ENCODE measurements at regions not wholly inside any gene's neighbourhood (a gene's known extent, or its start where the extent isn't known, plus 50 kb on each side); places are given as distances from the start of the nearest gene placed in this dataset.
A peak's percentile ranks its signal among the peaks of the same experiment; 100 is the strongest.

- H3K27me3 Mint-ChIP-seq = no peaks in the 10 kb centered on the region
- H3K27ac Mint-ChIP-seq = no peak overlapping the region
- no peaks in the 10 kb centered on the region for H3K36me3 Mint-ChIP-seq
- H3K4me3 Mint-ChIP-seq = no peak overlapping the region
- ATAC-seq = no peak
- H3K9me3 Mint-ChIP-seq = peaks cover 3% of the 10 kb centered on the region
- no peak for DNase-seq (ENCODE audit: low spot score)
- no peaks in the 10 kb centered on the region for H3K4me1 Mint-ChIP-seq (ENCODE audit: low read depth in 2 of 2)
These were observed 177.1 kb upstream of the SEMA6A start for GRCh38 chr5:116751684-116752083.

GRCh38 chr5:116750631-116751580 is 176.3 kb upstream of the SEMA6A start:
- no peak overlapping the region for H3K27ac Mint-ChIP-seq
- H3K4me1 Mint-ChIP-seq (ENCODE audit: low read depth in 2 of 2) = no peaks in the 10 kb centered on the region

GRCh38 chr5:116747881-116748280 is 173.3 kb upstream of the SEMA6A start:
- no peak overlapping the region for H3K4me3 Mint-ChIP-seq
- no peaks in the 10 kb centered on the region for H3K36me3 Mint-ChIP-seq
- peaks cover 22% of the 10 kb centered on the region for H3K9me3 Mint-ChIP-seq
- ATAC-seq (peak in 1 of 2 donors; percentile 20), DNase-seq (ENCODE audit: low spot score) (no peak)
- no peak overlapping the region for H3K27ac Mint-ChIP-seq
- H3K4me1 Mint-ChIP-seq (ENCODE audit: low read depth in 2 of 2) = no peaks in the 10 kb centered on the region
- no peaks in the 10 kb centered on the region for H3K27me3 Mint-ChIP-seq

More at GRCh38 chr5:116750631-116751580, 176.3 kb upstream of the SEMA6A start:
- H3K9me3 Mint-ChIP-seq = peaks cover 8% of the 10 kb centered on the region
- ATAC-seq (no peak), DNase-seq (ENCODE audit: low spot score) (no peak)
- no peak overlapping the region for H3K4me3 Mint-ChIP-seq
- H3K36me3 Mint-ChIP-seq = no peaks in the 10 kb centered on the region
- H3K27me3 Mint-ChIP-seq = no peaks in the 10 kb centered on the region

GRCh38 chr5:116746668-116747067 is 172.0 kb upstream of the SEMA6A start:
- Mint-ChIP-seq H3K36me3 (no peaks in the 10 kb centered on the region), H3K9me3 (peaks cover 22% of the 10 kb centered on the region), H3K4me1 (ENCODE audit: low read depth in 2 of 2) (no peaks in the 10 kb centered on the region), H3K27ac (no peak overlapping the region), H3K27me3 (no peaks in the 10 kb centered on the region), H3K4me3 (no peak overlapping the region)
- ATAC-seq (no peak), DNase-seq (ENCODE audit: low spot score) (no peak)

GRCh38 chr5:116740771-116741170 is 166.1 kb upstream of the SEMA6A start:
- H3K4me3 Mint-ChIP-seq = no peak overlapping the region
- DNase-seq (ENCODE audit: low spot score) (no peak), ATAC-seq (no peak)
- no peaks in the 10 kb centered on the region for H3K4me1 Mint-ChIP-seq (ENCODE audit: low read depth in 2 of 2)
- no peaks in the 10 kb centered on the region for H3K36me3 Mint-ChIP-seq
- no peaks in the 10 kb centered on the region for H3K27me3 Mint-ChIP-seq
- H3K9me3 Mint-ChIP-seq = peaks cover 17% of the 10 kb centered on the region
- H3K27ac Mint-ChIP-seq = no peak overlapping the region

GRCh38 chr5:116739571-116739970 is 164.9 kb upstream of the SEMA6A start:
- ATAC-seq (no peak), DNase-seq (ENCODE audit: low spot score) (no peak)
- no peak overlapping the region for H3K4me3 Mint-ChIP-seq
- H3K9me3 Mint-ChIP-seq = peaks cover 12% of the 10 kb centered on the region
- no peak overlapping the region for H3K27ac Mint-ChIP-seq
- no peaks in the 10 kb centered on the region for H3K4me1 Mint-ChIP-seq (ENCODE audit: low read depth in 2 of 2)
- H3K36me3 Mint-ChIP-seq = no peaks in the 10 kb centered on the region
- H3K27me3 Mint-ChIP-seq = no peaks in the 10 kb centered on the region

- no peaks in the 10 kb centered on the region for H3K36me3 Mint-ChIP-seq
- no peaks in the 10 kb centered on the region for H3K4me1 Mint-ChIP-seq (ENCODE audit: low read depth in 2 of 2)
- ATAC-seq (no peak), DNase-seq (ENCODE audit: low spot score) (no peak)
- peaks cover 7% of the 10 kb centered on the region for H3K9me3 Mint-ChIP-seq
- no peak overlapping the region for H3K4me3 Mint-ChIP-seq
- H3K27ac Mint-ChIP-seq = no peak overlapping the region
- no peaks in the 10 kb centered on the region for H3K27me3 Mint-ChIP-seq
These were observed 164.1 kb upstream of the SEMA6A start for GRCh38 chr5:116738615-116739261.

- Mint-ChIP-seq H3K4me3 (no peak overlapping the region), H3K27me3 (no peaks in the 10 kb centered on the region), H3K9me3 (peaks cover 3% of the 10 kb centered on the region), H3K4me1 (ENCODE audit: low read depth in 2 of 2) (no peaks in the 10 kb centered on the region), H3K36me3 (no peaks in the 10 kb centered on the region), H3K27ac (no peak overlapping the region)
- ATAC-seq = no peak
- no peak for DNase-seq (ENCODE audit: low spot score)
These were observed 163.6 kb upstream of the SEMA6A start for GRCh38 chr5:116738239-116738614.

GRCh38 chr5:116736671-116737070 is 162.0 kb upstream of the SEMA6A start:
- no peak overlapping the region for H3K27ac Mint-ChIP-seq
- no peak overlapping the region for H3K4me3 Mint-ChIP-seq
- DNase-seq (ENCODE audit: low spot score) = no peak
- H3K9me3 Mint-ChIP-seq = peaks cover 4% of the 10 kb centered on the region
- no peaks in the 10 kb centered on the region for H3K27me3 Mint-ChIP-seq
- no peaks in the 10 kb centered on the region for H3K4me1 Mint-ChIP-seq (ENCODE audit: low read depth in 2 of 2)
- no peak for ATAC-seq
- H3K36me3 Mint-ChIP-seq = no peaks in the 10 kb centered on the region

- Mint-ChIP-seq H3K4me1 (ENCODE audit: low read depth in 2 of 2) (no peaks in the 10 kb centered on the region), H3K27me3 (no peaks in the 10 kb centered on the region), H3K36me3 (no peaks in the 10 kb centered on the region), H3K4me3 (no peak overlapping the region), H3K9me3 (peaks cover 2% of the 10 kb centered on the region), H3K27ac (no peak overlapping the region)
- no peak for DNase-seq (ENCODE audit: low spot score)
- ATAC-seq = peak; percentile 13 to 48
These were observed 159.7 kb upstream of the SEMA6A start for GRCh38 chr5:116733991-116734975.

- DNase-seq (ENCODE audit: low spot score) (no peak), ATAC-seq (no peak)
- H3K9me3 Mint-ChIP-seq = peaks cover 2% of the 10 kb centered on the region
- H3K27ac Mint-ChIP-seq = no peak overlapping the region
- H3K4me3 Mint-ChIP-seq = no peak overlapping the region
- H3K4me1 Mint-ChIP-seq (ENCODE audit: low read depth in 2 of 2) = no peaks in the 10 kb centered on the region
- H3K27me3 Mint-ChIP-seq = no peaks in the 10 kb centered on the region
- no peaks in the 10 kb centered on the region for H3K36me3 Mint-ChIP-seq
These were observed 158.0 kb upstream of the SEMA6A start for GRCh38 chr5:116732591-116732990.

GRCh38 chr5:116731432-116731831 is 156.8 kb upstream of the SEMA6A start:
- no peaks in the 10 kb centered on the region for H3K36me3 Mint-ChIP-seq
- no peaks in the 10 kb centered on the region for H3K27me3 Mint-ChIP-seq
- DNase-seq (ENCODE audit: low spot score) = no peak
- ATAC-seq = no peak
- no peak overlapping the region for H3K27ac Mint-ChIP-seq
- no peak overlapping the region for H3K4me3 Mint-ChIP-seq
- H3K4me1 Mint-ChIP-seq (ENCODE audit: low read depth in 2 of 2) = no peaks in the 10 kb centered on the region
- peaks cover 2% of the 10 kb centered on the region for H3K9me3 Mint-ChIP-seq

GRCh38 chr5:116730706-116731105 is 156.1 kb upstream of the SEMA6A start:
- DNase-seq (ENCODE audit: low spot score) (no peak), ATAC-seq (no peak)
- Mint-ChIP-seq H3K27me3 (no peaks in the 10 kb centered on the region), H3K4me3 (no peak overlapping the region), H3K4me1 (ENCODE audit: low read depth in 2 of 2) (no peaks in the 10 kb centered on the region), H3K9me3 (peaks cover 2% of the 10 kb centered on the region), H3K36me3 (no peaks in the 10 kb centered on the region), H3K27ac (no peak overlapping the region)
